ENCODE measurements at regions not wholly inside any gene's neighbourhood (a gene's known extent, or its start where the extent isn't known, plus 50 kb on each side); places are given as distances from the start of the nearest gene placed in this dataset.

- DNase-seq: no peak
Observed at GRCh38 chr7:54960517-54960916, 58.3 kb upstream of the EGFR start.

GRCh38 chr7:54961391-54961790, 57.4 kb upstream of the EGFR start:
- DNase-seq: no peak

GRCh38 chr7:54963155-54963554, 55.7 kb upstream of the EGFR start:
- DNase-seq: no peak

GRCh38 chr7:54964136-54964535, 54.7 kb upstream of the EGFR start:
- DNase-seq: no peak

- DNase-seq: no peak
Observed at GRCh38 chr7:54967377-54967776, 51.4 kb upstream of the EGFR start.

GRCh38 chr7:54968018-54968417, 50.8 kb upstream of the EGFR start:
- no peak for DNase-seq
